HG03039 (cell line): ENCODE measurements at regions not wholly inside any gene's neighbourhood (a gene's known extent, or its start where the extent isn't known, plus 50 kb on each side); places are given as distances from the start of the nearest gene placed in this dataset.

Source experiments
- ATAC-seq: cut with Tn5 transposase; IDR thresholded peaks from one replicate; pipeline ENCODE4 v1.9.1; 2021; ENCODE audit warnings: mild to moderate bottlenecking, moderate library complexity; ENCODE audit not compliant: unreplicated experiment

GRCh38 chr16:86037999-86038925 is 139.3 kb downstream of the IRF8 start:
- no peak for ATAC-seq

DNA sequence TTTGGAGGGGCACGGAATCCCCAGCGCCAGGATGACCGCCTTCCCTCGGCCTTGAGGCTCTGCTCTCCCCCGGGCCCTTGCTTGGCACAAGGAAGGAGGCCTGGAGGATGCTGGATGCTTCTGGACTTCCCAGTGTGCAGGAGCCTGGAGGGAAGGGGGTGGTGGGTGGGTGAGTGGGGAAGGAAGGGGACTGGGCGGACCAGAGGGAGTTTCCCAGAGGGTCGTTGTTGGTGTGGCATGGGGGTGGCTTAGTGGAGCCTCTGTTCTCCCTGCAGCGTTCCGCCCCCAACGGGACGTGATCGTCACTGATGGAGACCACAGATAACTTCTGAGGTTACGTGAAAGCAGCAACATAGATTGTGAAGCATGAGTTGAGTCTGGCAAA is 140.0 kb downstream of the IRF8 start:
- no peak for ATAC-seq

DNA sequence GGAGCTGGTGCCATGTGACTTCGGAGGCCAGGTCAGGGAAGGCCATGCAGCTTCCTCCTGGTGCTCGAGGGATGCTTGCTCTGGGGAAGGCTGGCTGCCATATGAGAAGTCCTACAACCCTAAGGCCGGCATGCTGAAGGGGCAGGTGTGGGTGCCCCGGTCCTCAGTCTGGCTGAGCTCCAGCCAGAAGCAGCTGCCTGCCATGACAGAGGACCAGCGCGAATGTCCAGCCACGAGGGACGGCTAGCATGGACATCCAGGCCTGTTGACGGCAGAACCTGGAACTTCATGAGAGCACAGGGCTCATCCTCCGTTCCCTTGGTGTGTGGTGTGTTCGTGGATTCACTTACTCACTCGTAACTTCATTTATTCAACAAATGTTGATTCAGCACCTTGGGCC is 140.6 kb downstream of the IRF8 start:
- ATAC-seq, result no peak

DNA sequence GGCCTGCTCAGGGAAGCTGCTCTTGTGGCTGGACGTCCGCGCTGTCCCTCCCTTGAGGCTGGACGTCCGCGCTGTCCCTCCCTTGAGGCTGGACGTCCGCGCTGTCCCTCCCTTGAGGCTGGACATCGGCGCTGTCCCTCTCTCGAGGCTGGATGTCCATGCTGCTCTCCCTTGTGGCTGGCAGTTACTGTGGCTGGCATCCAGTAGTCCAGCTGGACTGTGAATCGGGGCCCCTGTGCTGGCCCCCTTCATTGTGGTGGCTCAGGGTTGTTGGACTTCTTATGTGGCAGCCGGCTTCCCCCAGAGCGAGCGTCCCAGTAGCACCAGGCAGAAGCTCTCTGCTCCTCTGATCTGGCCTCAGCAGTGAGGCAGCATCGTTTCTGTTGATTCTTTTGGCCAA is 141.5 kb downstream of the IRF8 start:
- ATAC-seq, result no peak

DNA sequence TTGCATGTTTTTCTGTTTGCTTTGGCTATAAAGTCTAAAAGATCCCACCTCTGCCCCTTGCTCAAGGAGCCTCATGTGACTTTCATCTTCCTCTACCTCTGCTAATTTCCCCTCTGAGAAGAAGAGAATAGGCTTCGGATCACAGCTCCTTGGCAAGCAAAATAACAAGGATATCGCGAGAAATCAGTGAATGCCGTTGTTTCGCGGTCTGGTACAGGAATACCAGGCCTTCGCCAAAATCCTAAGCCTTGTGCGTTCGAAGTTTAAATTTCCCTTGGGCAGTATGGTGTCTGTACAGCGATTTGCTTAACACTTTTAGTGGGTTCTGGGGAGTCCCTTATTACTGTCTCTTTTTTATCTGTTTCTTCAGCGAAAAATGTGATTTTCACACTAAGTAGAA is 142.3 kb downstream of the IRF8 start:
- ATAC-seq, result no peak

DNA sequence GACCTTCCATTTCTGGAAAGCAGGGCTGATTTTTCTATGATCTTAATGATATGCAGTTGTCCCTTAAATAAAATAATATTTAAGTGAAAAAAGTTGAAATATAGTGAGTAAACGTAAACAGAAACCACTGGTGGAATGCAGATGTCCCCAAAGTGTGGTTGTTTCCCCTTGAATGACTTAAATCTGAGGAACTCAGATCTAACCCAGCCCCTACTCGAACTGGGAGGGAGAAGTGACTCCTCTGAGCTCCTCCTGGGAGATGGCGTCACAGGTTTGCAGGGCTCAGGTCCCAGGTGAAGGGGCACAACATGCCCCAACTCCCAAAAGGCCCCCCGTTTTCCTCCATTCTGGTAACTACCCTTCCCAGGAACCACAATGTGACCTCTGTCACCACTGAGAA is 142.8 kb downstream of the IRF8 start:
- ATAC-seq, result no peak

- ATAC-seq, result no peak
These were observed 143.4 kb downstream of the IRF8 start for GRCh38 chr16:86042393-86042792.

DNA sequence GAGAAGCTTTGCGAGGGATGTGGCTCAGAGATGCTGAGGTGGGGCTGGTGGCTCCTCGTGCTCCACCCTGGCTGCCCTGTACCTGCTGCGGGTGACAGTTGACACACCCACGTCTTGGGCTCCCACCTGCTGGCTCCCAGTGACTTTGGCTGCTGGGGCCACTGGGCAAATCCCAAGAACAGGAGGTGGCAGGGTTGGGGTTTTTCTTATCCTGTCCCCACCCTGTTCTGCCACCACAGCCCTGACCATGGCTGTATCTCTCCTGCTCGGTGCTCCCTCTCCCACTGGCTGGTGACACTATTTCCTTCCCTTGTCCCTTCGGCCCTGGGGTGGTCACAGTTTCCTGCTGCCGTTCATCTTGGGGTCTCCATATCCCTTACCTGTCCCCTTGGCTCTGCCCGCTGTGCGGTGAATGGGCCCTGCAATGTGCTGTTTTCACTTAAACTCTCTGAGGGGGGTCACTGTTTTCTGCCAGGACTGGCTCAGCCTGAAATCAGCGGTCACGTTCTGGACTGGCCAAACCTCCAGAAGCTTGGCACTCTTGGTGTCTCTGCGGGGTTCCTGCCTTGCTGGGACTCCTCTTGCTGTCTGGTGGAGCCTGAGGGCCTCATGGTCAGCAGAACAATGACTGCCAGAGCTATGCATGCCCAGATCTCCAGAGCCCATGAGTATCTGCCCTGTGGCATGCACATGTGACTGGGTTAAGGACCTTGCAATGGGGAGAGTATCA is 144.2 kb downstream of the IRF8 start:
- ATAC-seq, result no peak

GRCh38 chr16:86044241-86044671 is 145.3 kb downstream of the IRF8 start:
- ATAC-seq, result no peak

DNA sequence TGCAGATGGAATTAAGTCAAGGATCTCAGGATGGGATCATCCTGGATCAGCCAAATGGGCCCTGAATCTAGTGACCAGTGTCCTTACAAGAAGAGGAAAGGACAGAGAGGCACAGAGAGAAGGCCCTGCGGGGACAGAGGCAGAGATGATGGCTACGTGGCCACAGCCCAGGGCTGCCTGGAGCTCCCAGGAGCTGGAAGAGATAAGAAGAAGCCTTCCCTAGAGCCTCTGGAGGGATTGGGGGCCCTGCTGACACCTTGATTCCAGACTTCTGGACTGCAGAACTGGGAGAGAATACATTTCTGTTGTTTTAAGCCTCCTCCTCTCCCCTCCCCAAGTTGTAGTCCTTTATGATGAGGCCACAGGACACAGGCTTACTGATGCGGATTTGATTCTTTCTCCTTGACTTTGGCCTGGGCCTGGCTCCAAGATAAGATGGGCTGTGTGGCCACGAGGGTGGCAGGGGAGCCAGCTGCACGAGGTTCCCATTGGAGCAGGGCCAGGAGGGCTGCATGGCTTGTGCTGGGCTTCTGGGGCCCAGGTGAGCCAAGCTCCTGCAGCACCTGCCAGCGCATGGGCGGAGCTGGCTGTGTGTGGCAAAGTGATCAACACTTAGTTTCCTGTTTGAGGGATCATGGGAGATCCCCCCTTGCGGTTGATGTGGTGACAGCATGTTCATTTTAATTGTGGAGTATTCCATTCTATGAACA is 146.1 kb downstream of the IRF8 start:
- ATAC-seq, result no peak

- ATAC-seq, result no peak
These were observed 146.6 kb downstream of the IRF8 start for GRCh38 chr16:86045591-86045971.

- no peak for ATAC-seq
These were observed 147.1 kb downstream of the IRF8 start for GRCh38 chr16:86046026-86046425.

DNA sequence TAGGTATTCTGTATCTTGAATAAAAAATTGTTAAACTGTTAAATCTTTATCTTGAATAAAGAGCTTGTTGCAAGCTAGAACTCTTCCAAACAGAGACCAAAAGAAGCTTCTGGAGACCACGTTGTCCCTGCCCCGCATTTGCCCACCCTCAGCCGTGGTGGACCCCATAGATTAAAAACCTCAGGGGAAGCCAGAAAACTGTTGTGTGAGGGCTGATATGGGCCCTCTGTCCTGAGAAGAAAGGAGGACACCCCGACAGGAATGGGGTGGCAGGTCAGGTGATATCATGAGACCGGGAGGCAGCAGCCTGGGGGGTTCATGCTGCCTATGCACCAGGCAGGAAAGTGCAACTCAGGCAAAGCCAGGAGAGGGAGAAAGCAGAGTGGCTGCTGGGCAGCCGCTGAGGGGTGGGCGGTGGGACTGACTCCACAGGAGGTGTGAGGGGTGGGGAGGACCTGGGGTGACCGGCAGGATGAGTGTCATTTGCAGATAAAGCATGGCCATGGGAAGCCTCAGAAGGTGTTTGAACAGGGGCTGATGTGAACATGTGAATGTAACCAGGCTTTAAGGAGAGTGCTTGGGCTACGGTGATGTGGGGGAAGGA is 147.8 kb downstream of the IRF8 start:
- no peak for ATAC-seq

DNA sequence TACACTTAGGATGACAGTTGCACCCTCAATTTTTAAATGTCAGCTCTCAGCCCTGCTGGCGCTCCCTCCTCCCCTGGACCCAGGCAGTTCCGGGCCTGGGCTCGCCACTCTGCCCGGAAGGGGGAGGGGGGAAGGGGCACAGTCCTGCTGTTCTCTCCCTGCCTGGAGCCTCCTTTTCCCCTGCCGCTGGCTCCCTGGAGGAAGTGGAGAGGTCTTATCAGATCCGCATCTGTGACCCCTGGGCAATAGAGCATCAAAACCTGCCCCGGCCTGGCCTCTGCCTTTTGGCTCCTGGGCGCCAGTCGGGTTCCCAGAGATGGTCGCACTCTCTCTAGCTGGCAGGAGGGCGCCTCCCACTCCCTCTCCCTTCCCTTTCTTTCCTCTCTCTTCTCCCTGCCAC is 149.3 kb downstream of the IRF8 start:
- no peak for ATAC-seq

DNA sequence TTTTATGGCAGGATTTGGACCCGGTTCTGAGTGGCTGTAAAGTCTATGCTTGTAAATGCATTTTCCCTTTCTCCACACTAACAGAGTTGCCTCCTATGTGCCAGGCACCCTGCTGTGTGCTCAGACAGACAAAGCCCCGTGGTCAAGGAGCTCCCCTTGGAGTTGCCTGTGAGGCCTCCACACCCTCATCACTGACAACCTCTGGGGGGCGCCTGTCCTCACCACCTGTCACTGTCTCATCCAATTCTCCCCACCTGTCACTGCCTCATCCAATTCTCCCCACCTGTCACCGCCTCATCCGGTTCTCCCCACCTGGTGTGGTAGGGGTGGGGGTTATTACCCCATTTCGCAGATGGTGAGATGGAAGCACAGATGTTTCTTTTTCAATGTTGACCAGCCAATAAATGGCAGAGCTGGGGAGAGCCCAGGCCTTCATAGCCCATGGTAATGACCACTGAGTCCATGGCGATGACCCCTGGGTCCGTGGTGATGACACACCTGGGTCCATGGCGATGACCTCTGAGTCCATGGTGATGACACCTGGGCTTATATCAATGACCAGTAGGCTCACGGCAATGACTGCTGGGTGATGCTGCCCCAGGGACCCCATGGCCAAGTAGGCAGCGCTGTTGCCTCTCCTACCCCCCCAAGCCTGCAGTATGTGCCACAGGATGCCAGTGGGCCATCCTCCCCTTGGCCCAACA is 150.1 kb downstream of the IRF8 start:
- ATAC-seq, result no peak

- no peak for ATAC-seq
These were observed 150.7 kb downstream of the IRF8 start for GRCh38 chr16:86049641-86050040.

- ATAC-seq, result no peak
These were observed 151.1 kb downstream of the IRF8 start for GRCh38 chr16:86050111-86050510.

GRCh38 chr16:86050591-86051367 is 151.8 kb downstream of the IRF8 start:
- ATAC-seq, result no peak

- ATAC-seq, result no peak
These were observed 152.6 kb downstream of the IRF8 start for GRCh38 chr16:86051368-86052114.
